ENCODE measurements at regions not wholly inside any gene's neighbourhood (a gene's known extent, or its start where the extent isn't known, plus 50 kb on each side); places are given as distances from the start of the nearest gene placed in this dataset.

GRCh38 chr1:24991697-24992096 lies 61.6 kb upstream of the RUNX3 start:
- H2AFZ ChIP-seq (ENCODE audit: low read length): no peak overlapping the region
- H3K4me2 ChIP-seq (ENCODE audit: extremely low read depth, insufficient read depth, low read length): no peak overlapping the region
- no peak for DNase-seq (ENCODE audit: low read depth in 2 of 2)
- no peak overlapping the region for H3K9ac ChIP-seq (ENCODE audit: insufficient read depth, low read length)
- no peaks in the 10 kb centered on the region for H3K36me3 ChIP-seq (ENCODE audit: control insufficient read depth, insufficient read depth, low read length)
- TF ChIP-seq, protein P1, sequence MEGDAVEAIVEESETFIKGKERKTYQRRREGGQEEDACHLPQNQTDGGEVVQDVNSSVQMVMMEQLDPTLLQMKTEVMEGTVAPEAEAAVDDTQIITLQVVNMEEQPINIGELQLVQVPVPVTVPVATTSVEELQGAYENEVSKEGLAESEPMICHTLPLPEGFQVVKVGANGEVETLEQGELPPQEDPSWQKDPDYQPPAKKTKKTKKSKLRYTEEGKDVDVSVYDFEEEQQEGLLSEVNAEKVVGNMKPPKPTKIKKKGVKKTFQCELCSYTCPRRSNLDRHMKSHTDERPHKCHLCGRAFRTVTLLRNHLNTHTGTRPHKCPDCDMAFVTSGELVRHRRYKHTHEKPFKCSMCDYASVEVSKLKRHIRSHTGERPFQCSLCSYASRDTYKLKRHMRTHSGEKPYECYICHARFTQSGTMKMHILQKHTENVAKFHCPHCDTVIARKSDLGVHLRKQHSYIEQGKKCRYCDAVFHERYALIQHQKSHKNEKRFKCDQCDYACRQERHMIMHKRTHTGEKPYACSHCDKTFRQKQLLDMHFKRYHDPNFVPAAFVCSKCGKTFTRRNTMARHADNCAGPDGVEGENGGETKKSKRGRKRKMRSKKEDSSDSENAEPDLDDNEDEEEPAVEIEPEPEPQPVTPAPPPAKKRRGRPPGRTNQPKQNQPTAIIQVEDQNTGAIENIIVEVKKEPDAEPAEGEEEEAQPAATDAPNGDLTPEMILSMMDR (conservative IDR thresholded peaks at IDR 0.05 in 1 of 2, IDR thresholded peaks at IDR 0.05 in 1 of 2; ENCODE audit: low read depth in 1 of 2, low read length in 2 of 2): no peak
- TF ChIP-seq EZH2 (IDR thresholded peaks at IDR 0.05; ENCODE audit: low read length, missing control alignments): no peak
- H3K27me3 ChIP-seq (ENCODE audit: control insufficient read depth, insufficient read depth, low read length): peaks cover 2% of the 10 kb centered on the region
- H3K9me3 ChIP-seq (ENCODE audit: control insufficient read depth, insufficient read depth, low read depth, low read length): no peaks in the 10 kb centered on the region
- no peaks in the 10 kb centered on the region for H3K4me1 ChIP-seq (ENCODE audit: control insufficient read depth, extremely low read depth, insufficient read depth, low read length)
- H3K79me2 ChIP-seq (ENCODE audit: control insufficient read depth, insufficient read depth, low read length): no peaks in the 10 kb centered on the region
- H3K27ac ChIP-seq (ENCODE audit: insufficient read depth, low read length): no peak overlapping the region
- H4K20me1 ChIP-seq (ENCODE audit: control insufficient read depth, extremely low read depth, insufficient read depth, low read length): no peaks in the 10 kb centered on the region
- no peak overlapping the region for H3K4me3 ChIP-seq (replicated peaks in 1 of 4; ENCODE audit: control extremely low read depth in 1 of 4, insufficient read depth in 1 of 4, low read depth in 3 of 4, low read length in 4 of 4)

GRCh38 chr1:24990779-24991641 lies 60.9 kb upstream of the RUNX3 start:
- Histone ChIP-seq H3K79me2 (ENCODE audit: control insufficient read depth, insufficient read depth, low read length) (no peaks in the 10 kb centered on the region), H3K27ac (ENCODE audit: insufficient read depth, low read length) (no peak overlapping the region), H3K9ac (ENCODE audit: insufficient read depth, low read length) (no peak overlapping the region), H4K20me1 (ENCODE audit: control insufficient read depth, extremely low read depth, insufficient read depth, low read length) (no peaks in the 10 kb centered on the region), H3K9me3 (ENCODE audit: control insufficient read depth, insufficient read depth, low read depth, low read length) (no peaks in the 10 kb centered on the region), H3K4me3 (replicated peaks in 1 of 4; ENCODE audit: control extremely low read depth in 1 of 4, insufficient read depth in 1 of 4, low read depth in 3 of 4, low read length in 4 of 4) (no peak overlapping the region), H3K4me2 (ENCODE audit: extremely low read depth, insufficient read depth, low read length) (no peak overlapping the region), H3K27me3 (ENCODE audit: control insufficient read depth, insufficient read depth, low read length) (peaks cover 3% of the 10 kb centered on the region), H2AFZ (ENCODE audit: low read length) (no peak overlapping the region), H3K4me1 (ENCODE audit: control insufficient read depth, extremely low read depth, insufficient read depth, low read length) (no peaks in the 10 kb centered on the region), H3K36me3 (ENCODE audit: control insufficient read depth, insufficient read depth, low read length) (no peaks in the 10 kb centered on the region)
- no peak for TF ChIP-seq EZH2 (IDR thresholded peaks at IDR 0.05; ENCODE audit: low read length, missing control alignments)
- TF ChIP-seq, protein P1 (conservative IDR thresholded peaks at IDR 0.05 in 1 of 2, IDR thresholded peaks at IDR 0.05 in 1 of 2; ENCODE audit: low read depth in 1 of 2, low read length in 2 of 2): no peak
- DNase-seq (ENCODE audit: low read depth in 2 of 2): no peak

GRCh38 chr1:24990136-24990535 lies 60.1 kb upstream of the RUNX3 start:
- H3K9me3 ChIP-seq (ENCODE audit: control insufficient read depth, insufficient read depth, low read depth, low read length): no peaks in the 10 kb centered on the region
- H3K4me2 ChIP-seq (ENCODE audit: extremely low read depth, insufficient read depth, low read length): no peak overlapping the region
- H3K79me2 ChIP-seq (ENCODE audit: control insufficient read depth, insufficient read depth, low read length): no peaks in the 10 kb centered on the region
- no peaks in the 10 kb centered on the region for H3K4me1 ChIP-seq (ENCODE audit: control insufficient read depth, extremely low read depth, insufficient read depth, low read length)
- DNase-seq (ENCODE audit: low read depth in 2 of 2): no peak
- H3K36me3 ChIP-seq (ENCODE audit: control insufficient read depth, insufficient read depth, low read length): no peaks in the 10 kb centered on the region
- peaks cover 3% of the 10 kb centered on the region for H3K27me3 ChIP-seq (ENCODE audit: control insufficient read depth, insufficient read depth, low read length)
- no peak overlapping the region for H3K9ac ChIP-seq (ENCODE audit: insufficient read depth, low read length)
- H3K4me3 ChIP-seq (replicated peaks in 1 of 4; ENCODE audit: control extremely low read depth in 1 of 4, insufficient read depth in 1 of 4, low read depth in 3 of 4, low read length in 4 of 4): no peak overlapping the region
- H2AFZ ChIP-seq (ENCODE audit: low read length): no peak overlapping the region
- no peaks in the 10 kb centered on the region for H4K20me1 ChIP-seq (ENCODE audit: control insufficient read depth, extremely low read depth, insufficient read depth, low read length)
- no peak overlapping the region for H3K27ac ChIP-seq (ENCODE audit: insufficient read depth, low read length)
- TF ChIP-seq, protein P1 (conservative IDR thresholded peaks at IDR 0.05 in 1 of 2, IDR thresholded peaks at IDR 0.05 in 1 of 2; ENCODE audit: low read depth in 1 of 2, low read length in 2 of 2): no peak
- no peak for TF ChIP-seq EZH2 (IDR thresholded peaks at IDR 0.05; ENCODE audit: low read length, missing control alignments)
